ENCODE measurements at regions not wholly inside any gene's neighbourhood (a gene's known extent, or its start where the extent isn't known, plus 50 kb on each side); places are given as distances from the start of the nearest gene placed in this dataset.

DNA sequence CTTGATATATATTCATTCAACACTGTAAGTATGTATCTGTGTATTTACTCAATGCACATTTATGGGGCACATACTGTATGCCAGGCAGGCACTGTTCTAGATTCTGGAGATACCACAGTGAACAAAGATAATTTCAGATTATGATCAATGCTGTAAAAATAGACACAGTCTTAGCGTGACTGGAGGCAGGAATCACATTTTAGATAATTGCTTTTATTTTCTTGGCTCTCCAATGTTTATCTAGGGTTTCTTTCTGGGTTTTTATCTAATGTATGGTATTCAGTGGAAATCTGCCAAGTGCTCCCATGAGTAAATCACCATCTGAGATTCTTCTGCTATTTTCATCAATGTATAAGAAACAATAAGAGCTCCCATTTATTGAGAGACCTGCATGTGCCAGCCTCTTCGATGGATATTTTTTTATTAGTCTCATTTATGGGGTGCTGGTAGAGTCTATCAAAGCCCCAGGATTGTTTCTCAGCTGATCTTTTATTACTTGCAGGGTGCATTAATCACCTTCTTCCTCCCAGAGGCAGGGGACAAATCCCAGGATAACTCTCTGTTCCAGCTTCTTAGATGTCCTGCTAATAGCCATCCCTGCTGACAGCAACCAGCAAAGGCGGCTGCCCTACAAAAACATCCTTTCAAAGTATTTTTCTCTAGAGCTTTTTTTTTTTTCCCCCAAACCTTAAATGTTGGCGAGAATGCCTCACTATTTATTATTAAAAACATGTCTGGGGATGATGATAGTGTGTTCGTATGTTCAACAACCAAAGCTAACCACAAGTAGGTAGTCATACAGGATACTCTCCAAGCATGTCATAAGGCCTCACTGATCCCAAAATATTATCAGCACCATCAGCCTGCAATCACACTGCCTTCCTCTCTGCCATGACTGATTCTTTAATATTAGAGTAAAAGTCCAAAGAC lies 331.0 kb upstream of the RASGRP1 start:
- ATAC-seq, result peak; percentile 14

GRCh38 chr15:38896647-38897046 lies 332.0 kb upstream of the RASGRP1 start:
- TF ChIP-seq POU6F1 (CRISPR knock-in tag; IDR thresholded peaks at IDR 0.05; ENCODE audit: borderline replicate concordance, low read depth) (no peak), GLIS3 (CRISPR knock-in tag; IDR thresholded peaks at IDR 0.05) (no peak), TOX (CRISPR knock-in tag; IDR thresholded peaks at IDR 0.05; ENCODE audit: borderline replicate concordance) (no peak), ESRRG (CRISPR knock-in tag; IDR thresholded peaks at IDR 0.05) (no peak), ZFP3 (CRISPR knock-in tag; IDR thresholded peaks at IDR 0.05) (no peak), ZNF70 (CRISPR knock-in tag; IDR thresholded peaks at IDR 0.05) (no peak), TCF4 (CRISPR knock-in tag; IDR thresholded peaks at IDR 0.05; ENCODE audit: borderline replicate concordance) (no peak), ZNF8 (CRISPR knock-in tag; IDR thresholded peaks at IDR 0.05) (no peak)
- TF ChIP-seq, protein P1, sequence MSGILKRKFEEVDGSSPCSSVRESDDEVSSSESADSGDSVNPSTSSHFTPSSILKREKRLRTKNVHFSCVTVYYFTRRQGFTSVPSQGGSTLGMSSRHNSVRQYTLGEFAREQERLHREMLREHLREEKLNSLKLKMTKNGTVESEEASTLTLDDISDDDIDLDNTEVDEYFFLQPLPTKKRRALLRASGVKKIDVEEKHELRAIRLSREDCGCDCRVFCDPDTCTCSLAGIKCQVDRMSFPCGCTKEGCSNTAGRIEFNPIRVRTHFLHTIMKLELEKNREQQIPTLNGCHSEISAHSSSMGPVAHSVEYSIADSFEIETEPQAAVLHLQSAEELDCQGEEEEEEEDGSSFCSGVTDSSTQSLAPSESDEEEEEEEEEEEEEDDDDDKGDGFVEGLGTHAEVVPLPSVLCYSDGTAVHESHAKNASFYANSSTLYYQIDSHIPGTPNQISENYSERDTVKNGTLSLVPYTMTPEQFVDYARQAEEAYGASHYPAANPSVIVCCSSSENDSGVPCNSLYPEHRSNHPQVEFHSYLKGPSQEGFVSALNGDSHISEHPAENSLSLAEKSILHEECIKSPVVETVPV (CRISPR knock-in tag; IDR thresholded peaks at IDR 0.05), result no peak
- no peak for ATAC-seq

More for the DNA sequence above, 331.0 kb upstream of the RASGRP1 start:
- TF ChIP-seq, protein P2, sequence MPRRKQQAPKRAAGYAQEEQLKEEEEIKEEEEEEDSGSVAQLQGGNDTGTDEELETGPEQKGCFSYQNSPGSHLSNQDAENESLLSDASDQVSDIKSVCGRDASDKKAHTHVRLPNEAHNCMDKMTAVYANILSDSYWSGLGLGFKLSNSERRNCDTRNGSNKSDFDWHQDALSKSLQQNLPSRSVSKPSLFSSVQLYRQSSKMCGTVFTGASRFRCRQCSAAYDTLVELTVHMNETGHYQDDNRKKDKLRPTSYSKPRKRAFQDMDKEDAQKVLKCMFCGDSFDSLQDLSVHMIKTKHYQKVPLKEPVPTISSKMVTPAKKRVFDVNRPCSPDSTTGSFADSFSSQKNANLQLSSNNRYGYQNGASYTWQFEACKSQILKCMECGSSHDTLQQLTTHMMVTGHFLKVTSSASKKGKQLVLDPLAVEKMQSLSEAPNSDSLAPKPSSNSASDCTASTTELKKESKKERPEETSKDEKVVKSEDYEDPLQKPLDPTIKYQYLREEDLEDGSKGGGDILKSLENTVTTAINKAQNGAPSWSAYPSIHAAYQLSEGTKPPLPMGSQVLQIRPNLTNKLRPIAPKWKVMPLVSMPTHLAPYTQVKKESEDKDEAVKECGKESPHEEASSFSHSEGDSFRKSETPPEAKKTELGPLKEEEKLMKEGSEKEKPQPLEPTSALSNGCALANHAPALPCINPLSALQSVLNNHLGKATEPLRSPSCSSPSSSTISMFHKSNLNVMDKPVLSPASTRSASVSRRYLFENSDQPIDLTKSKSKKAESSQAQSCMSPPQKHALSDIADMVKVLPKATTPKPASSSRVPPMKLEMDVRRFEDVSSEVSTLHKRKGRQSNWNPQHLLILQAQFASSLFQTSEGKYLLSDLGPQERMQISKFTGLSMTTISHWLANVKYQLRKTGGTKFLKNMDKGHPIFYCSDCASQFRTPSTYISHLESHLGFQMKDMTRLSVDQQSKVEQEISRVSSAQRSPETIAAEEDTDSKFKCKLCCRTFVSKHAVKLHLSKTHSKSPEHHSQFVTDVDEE (CRISPR knock-in tag; IDR thresholded peaks at IDR 0.05), result peak; percentile 65; the same call in 1 of the 2 replicates
- peak; percentile 78 for TF ChIP-seq ISL1 (CRISPR knock-in tag; IDR thresholded peaks at IDR 0.05)
- TF ChIP-seq, protein P3, sequence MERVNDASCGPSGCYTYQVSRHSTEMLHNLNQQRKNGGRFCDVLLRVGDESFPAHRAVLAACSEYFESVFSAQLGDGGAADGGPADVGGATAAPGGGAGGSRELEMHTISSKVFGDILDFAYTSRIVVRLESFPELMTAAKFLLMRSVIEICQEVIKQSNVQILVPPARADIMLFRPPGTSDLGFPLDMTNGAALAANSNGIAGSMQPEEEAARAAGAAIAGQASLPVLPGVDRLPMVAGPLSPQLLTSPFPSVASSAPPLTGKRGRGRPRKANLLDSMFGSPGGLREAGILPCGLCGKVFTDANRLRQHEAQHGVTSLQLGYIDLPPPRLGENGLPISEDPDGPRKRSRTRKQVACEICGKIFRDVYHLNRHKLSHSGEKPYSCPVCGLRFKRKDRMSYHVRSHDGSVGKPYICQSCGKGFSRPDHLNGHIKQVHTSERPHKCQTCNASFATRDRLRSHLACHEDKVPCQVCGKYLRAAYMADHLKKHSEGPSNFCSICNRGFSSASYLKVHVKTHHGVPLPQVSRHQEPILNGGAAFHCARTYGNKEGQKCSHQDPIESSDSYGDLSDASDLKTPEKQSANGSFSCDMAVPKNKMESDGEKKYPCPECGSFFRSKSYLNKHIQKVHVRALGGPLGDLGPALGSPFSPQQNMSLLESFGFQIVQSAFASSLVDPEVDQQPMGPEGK (CRISPR knock-in tag; IDR thresholded peaks at IDR 0.05; ENCODE audit: borderline replicate concordance), result no peak
- no peak for TF ChIP-seq PPARA (CRISPR knock-in tag; IDR thresholded peaks at IDR 0.05; ENCODE audit: borderline replicate concordance)
- 0 out of 2 replicates have a peak, but pooled peaks have one; percentile 50 for TF ChIP-seq ZNF8 (CRISPR knock-in tag; IDR thresholded peaks at IDR 0.05)
- peak; percentile 61; the same call in 1 of the 2 replicates for TF ChIP-seq TCF4 (CRISPR knock-in tag; IDR thresholded peaks at IDR 0.05; ENCODE audit: borderline replicate concordance)

GRCh38 chr15:38897551-38897950 lies 332.9 kb upstream of the RASGRP1 start:
- ATAC-seq, result no peak
- TF ChIP-seq BACH2 (CRISPR knock-in tag; IDR thresholded peaks at IDR 0.05; ENCODE audit: borderline replicate concordance) (no peak), TOX (CRISPR knock-in tag; IDR thresholded peaks at IDR 0.05; ENCODE audit: borderline replicate concordance) (no peak), ZFP30 (CRISPR knock-in tag; IDR thresholded peaks at IDR 0.05) (no peak), ZNF8 (CRISPR knock-in tag; IDR thresholded peaks at IDR 0.05) (no peak), ESRRG (CRISPR knock-in tag; IDR thresholded peaks at IDR 0.05) (no peak), ZFP3 (CRISPR knock-in tag; IDR thresholded peaks at IDR 0.05) (no peak), PPARA (CRISPR knock-in tag; IDR thresholded peaks at IDR 0.05; ENCODE audit: borderline replicate concordance) (no peak), RARB (CRISPR knock-in tag; IDR thresholded peaks at IDR 0.05) (no peak), OSR1 (CRISPR knock-in tag; IDR thresholded peaks at IDR 0.05) (no peak)

GRCh38 chr15:38898236-38898635 lies 333.6 kb upstream of the RASGRP1 start:
- no peak for ATAC-seq
- no peak for TF ChIP-seq CSDC2 (CRISPR knock-in tag; IDR thresholded peaks at IDR 0.05)
